ENCODE measurements at regions not wholly inside any gene's neighbourhood (a gene's known extent, or its start where the extent isn't known, plus 50 kb on each side); places are given as distances from the start of the nearest gene placed in this dataset.

DNA sequence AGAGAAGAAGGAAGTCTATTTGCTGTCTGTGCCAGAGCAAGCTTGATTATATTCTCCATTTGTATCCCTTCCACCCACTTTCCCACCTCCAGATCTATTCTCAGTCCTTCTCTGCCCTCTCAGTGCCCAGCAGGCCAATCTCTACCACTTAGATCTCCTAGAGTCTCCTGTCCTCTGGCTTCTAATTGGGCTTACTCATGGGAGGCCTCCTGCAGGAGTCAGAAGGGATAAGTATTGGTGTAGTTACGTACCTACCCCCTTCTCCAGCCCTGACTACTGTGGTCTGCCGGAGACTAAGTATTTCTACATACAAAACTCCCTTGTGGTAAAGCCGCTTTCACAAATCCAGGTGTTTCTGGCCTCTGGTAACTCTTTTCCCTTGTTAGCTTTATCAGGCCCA lies 221.2 kb downstream of the PTGER3 start:
- TF ChIP-seq POLR2AphosphoS5 (IDR thresholded peaks at IDR 0.05; ENCODE audit: low read depth, low read length) (no peak), POLR2A (IDR thresholded peaks at IDR 0.05; ENCODE audit: low read depth, low read length) (no peak), TAF1 (IDR thresholded peaks at IDR 0.05; ENCODE audit: low read depth, low read length) (no peak), SPI1 (IDR thresholded peaks at IDR 0.05; ENCODE audit: low read depth, low read length) (no peak), PAX5 (IDR thresholded peaks at IDR 0.05; ENCODE audit: insufficient read depth, low read length, severe bottlenecking) (no peak)

Measured in GM12891 (cell line).